Stomach (tissue), 4 donors: ENCODE measurements at regions not wholly inside any gene's neighbourhood (a gene's known extent, or its start where the extent isn't known, plus 50 kb on each side); places are given as distances from the start of the nearest gene placed in this dataset.
"Not testable (repeated sequence)": the region's sequence is repeated elsewhere in the genome, so short reads cannot be mapped to it uniquely, and the experiment has no call there.

Experiments used
- CTCF ChIP-seq, 7 experiments: fragments of 450-650 bp in 4 of 7; fragments of 200-600 bp in 3 of 7; sonication (generic) in 3 of 7; IDR thresholded peaks; one replicate each; pipeline ENCODE4 v1.5.1; 2016 to 2019; ENCODE audit warnings: antibody characterized with exemption in 7 of 7, control low read depth in 2 of 7, mild to moderate bottlenecking in 1 of 7
- POLR2A ChIP-seq, 4 donors: fragments of 450-650 bp; IDR thresholded peaks; one replicate each; pipeline ENCODE4 v1.6.1; 2016; ENCODE audit warnings: antibody characterized with exemption in 4 of 4, control low read depth in 2 of 4, mild to moderate bottlenecking in 1 of 4, moderate library complexity in 1 of 4

- TF ChIP-seq CTCF, POLR2A (IDR thresholded peaks at IDR 0.05): not testable (repeated sequence)
Observed at GRCh38 chr3:147245022-147245421, 161.3 kb downstream of the ZIC4 start.
